ENCODE measurements at regions not wholly inside any gene's neighbourhood (a gene's known extent, or its start where the extent isn't known, plus 50 kb on each side); places are given as distances from the start of the nearest gene placed in this dataset.

DNA sequence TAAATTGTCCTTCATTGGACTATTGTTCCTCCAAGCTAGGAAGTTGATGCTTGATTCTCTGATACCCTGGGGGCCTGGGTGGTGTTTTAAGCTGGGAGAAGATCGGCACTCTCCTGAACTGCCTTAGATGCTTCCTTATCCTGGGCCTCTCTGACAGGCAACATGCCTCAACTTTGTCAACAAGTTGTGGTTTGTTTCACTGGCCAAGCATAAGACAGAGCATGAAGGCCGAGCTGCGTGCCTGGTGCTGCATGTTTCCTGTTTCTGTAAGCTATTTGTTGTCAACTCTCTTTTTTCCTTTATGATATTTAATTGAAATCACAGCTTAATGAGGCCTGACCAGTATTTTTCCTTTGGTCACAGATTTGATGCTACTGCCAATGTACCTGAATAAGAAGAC is 187.6 kb upstream of the TNC start:
- no peaks in the 10 kb centered on the region for H3K4me1 ChIP-seq (ENCODE audit: insufficient read depth)
- H3K36me3 ChIP-seq = no peaks in the 10 kb centered on the region
- H3K27ac ChIP-seq = no peak overlapping the region
- TF ChIP-seq, protein P1, sequence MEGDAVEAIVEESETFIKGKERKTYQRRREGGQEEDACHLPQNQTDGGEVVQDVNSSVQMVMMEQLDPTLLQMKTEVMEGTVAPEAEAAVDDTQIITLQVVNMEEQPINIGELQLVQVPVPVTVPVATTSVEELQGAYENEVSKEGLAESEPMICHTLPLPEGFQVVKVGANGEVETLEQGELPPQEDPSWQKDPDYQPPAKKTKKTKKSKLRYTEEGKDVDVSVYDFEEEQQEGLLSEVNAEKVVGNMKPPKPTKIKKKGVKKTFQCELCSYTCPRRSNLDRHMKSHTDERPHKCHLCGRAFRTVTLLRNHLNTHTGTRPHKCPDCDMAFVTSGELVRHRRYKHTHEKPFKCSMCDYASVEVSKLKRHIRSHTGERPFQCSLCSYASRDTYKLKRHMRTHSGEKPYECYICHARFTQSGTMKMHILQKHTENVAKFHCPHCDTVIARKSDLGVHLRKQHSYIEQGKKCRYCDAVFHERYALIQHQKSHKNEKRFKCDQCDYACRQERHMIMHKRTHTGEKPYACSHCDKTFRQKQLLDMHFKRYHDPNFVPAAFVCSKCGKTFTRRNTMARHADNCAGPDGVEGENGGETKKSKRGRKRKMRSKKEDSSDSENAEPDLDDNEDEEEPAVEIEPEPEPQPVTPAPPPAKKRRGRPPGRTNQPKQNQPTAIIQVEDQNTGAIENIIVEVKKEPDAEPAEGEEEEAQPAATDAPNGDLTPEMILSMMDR (IDR thresholded peaks at IDR 0.05) = no peak
- TF ChIP-seq EP300 (IDR thresholded peaks at IDR 0.05) (no peak), POLR2A (IDR thresholded peaks at IDR 0.05) (no peak)
- no peak overlapping the region for H3K4me3 ChIP-seq
- WGBS, 3 donors = 34 to 50% (median 45%) methylated on average over 3 of the region's 3 CpGs
- H3K27me3 ChIP-seq = no peaks in the 10 kb centered on the region
- DNase-seq = no peak
- intact Hi-C loops (cut with DNase I) = no loop called here
- H3K9me3 ChIP-seq = no peaks in the 10 kb centered on the region

DNA sequence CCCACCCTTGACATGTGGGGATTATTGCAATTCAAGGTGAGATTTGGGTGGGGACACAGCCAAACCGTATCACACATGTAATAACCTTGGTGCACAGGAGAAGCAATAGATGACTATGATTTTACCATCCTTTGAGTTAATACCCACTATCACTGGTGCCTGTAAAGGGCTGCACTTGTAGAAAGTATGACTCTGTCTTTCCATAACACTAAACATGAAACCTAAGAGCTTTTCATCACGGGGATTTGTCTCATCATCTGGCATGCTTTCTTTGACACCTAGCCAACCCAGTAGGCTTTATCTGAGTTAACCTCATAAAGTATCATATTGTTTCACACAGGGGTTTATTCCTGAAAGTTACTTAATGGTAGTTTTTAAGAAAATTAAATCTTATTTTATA is 188.9 kb upstream of the TNC start:
- 52 to 56% (median 56%) methylated on average over 2 of the region's 2 CpGs for WGBS, 3 donors
- TF ChIP-seq, protein P1 (IDR thresholded peaks at IDR 0.05) = no peak
- no peak for TF ChIP-seq EP300 (IDR thresholded peaks at IDR 0.05)
- TF ChIP-seq POLR2A (IDR thresholded peaks at IDR 0.05) = no peak

DNA sequence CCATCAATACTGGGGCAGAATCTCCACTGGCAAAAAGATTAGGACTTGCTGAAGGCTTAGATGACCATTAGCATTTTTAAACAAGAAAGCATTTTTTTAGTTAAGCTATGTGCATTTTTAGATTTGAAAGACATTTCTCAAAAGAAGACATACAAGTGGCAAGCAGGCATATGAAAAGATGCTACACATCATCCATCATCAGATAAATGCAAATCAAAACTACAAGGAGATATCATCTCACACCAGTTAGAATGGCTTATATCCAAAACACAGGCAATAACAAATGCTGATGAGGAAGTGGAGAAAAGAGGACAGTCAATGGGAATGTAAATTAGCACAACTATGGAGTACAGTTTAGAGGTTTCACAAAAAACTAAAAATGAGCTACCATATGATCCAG is 195.6 kb upstream of the TNC start:
- Histone ChIP-seq H3K9me3 (no peaks in the 10 kb centered on the region), H3K27me3 (no peaks in the 10 kb centered on the region), H3K4me1 (ENCODE audit: insufficient read depth) (no peaks in the 10 kb centered on the region), H3K4me3 (no peak overlapping the region), H3K36me3 (no peaks in the 10 kb centered on the region), H3K27ac (no peak overlapping the region)
- DNase-seq = no peak
- intact Hi-C loops (cut with DNase I) = no loop called here
- no peak for TF ChIP-seq POLR2A (IDR thresholded peaks at IDR 0.05)
- TF ChIP-seq, protein P1 (IDR thresholded peaks at IDR 0.05) = no peak
- TF ChIP-seq EP300 (IDR thresholded peaks at IDR 0.05) = no peak

More for the DNA sequence above, 188.9 kb upstream of the TNC start:
- intact Hi-C loops (cut with DNase I) = no loop called here
- H3K4me3 ChIP-seq = no peak overlapping the region
- no peaks in the 10 kb centered on the region for H3K36me3 ChIP-seq
- H3K4me1 ChIP-seq (ENCODE audit: insufficient read depth) = no peaks in the 10 kb centered on the region
- H3K27ac ChIP-seq = no peak overlapping the region
- H3K9me3 ChIP-seq = no peaks in the 10 kb centered on the region
- no peak for DNase-seq
- no peaks in the 10 kb centered on the region for H3K27me3 ChIP-seq

DNA sequence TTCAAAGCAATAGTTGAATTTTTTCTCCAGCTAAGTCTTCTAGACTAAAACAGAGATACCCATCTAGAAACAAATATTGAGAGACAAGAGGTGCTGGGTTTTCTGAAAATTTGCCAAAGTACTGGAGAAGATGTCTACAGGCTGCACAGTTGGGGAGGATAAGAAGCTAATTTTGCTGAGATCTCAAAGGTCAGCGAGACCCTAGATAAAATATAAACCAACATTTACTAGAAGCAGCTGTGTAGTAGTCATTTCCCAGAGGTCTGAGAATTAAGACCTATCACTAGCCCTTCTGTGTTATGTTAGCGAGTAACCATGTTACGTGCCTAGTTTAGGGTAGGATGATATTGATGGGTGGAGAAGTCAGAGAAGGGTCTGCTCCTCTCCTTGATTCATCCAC is 208.5 kb upstream of the TNC start:
- Histone ChIP-seq H3K27me3 (no peaks in the 10 kb centered on the region), H3K27ac (no peak overlapping the region), H3K4me3 (no peak overlapping the region), H3K4me1 (ENCODE audit: insufficient read depth) (no peaks in the 10 kb centered on the region), H3K36me3 (no peaks in the 10 kb centered on the region), H3K9me3 (no peaks in the 10 kb centered on the region)
- intact Hi-C loops (cut with DNase I) = no loop called here
- DNase-seq = no peak
- TF ChIP-seq, protein P1 (IDR thresholded peaks at IDR 0.05) = no peak
- TF ChIP-seq POLR2A (IDR thresholded peaks at IDR 0.05) = no peak
- TF ChIP-seq EP300 (IDR thresholded peaks at IDR 0.05) = no peak
- WGBS, 3 donors = 84 to 95% (median 85%) methylated on average over 3 of the region's 3 CpGs
